ENCODE measurements at regions not wholly inside any gene's neighbourhood (a gene's known extent, or its start where the extent isn't known, plus 50 kb on each side); places are given as distances from the start of the nearest gene placed in this dataset.

DNA sequence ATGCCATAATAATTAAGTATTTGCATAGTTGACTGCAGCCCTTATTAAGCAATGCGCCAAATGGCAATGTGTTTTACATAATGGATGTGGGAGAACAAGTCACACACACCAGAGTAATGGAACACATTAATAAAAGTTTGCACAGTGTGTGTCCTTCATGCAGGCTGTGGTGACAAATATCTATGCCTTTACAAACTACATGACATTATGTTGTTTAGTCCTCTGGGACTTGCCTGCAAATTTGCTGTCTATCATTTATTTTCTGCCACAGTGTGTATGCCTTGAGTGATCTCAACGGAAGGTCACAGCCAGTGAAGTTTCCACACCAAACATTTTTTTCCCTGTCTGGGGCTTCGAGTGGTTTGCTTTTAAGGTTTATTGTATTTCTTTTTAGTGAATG lies 175.2 kb upstream of the TMEFF2 start:
- no peak for DNase-seq

DNA sequence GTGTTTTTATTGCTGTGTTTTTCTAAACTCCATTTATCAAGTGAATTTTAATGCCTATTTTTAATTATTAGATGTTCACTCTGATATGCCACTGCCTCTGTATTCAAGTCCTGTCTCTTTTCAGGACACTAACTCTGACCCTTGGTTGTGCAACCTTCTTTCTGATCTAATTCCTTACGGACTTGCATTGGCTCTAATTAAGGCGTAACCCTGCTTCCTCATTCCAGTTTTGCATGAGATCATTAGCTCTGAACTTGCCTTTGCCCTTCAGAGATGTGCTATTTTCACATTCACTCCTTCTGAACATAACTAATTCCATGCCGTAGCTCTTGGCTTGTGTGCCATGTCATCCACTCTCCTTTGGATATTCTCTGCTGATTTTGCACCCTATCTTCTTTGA lies 162.5 kb upstream of the TMEFF2 start:
- no peak for DNase-seq

DNA sequence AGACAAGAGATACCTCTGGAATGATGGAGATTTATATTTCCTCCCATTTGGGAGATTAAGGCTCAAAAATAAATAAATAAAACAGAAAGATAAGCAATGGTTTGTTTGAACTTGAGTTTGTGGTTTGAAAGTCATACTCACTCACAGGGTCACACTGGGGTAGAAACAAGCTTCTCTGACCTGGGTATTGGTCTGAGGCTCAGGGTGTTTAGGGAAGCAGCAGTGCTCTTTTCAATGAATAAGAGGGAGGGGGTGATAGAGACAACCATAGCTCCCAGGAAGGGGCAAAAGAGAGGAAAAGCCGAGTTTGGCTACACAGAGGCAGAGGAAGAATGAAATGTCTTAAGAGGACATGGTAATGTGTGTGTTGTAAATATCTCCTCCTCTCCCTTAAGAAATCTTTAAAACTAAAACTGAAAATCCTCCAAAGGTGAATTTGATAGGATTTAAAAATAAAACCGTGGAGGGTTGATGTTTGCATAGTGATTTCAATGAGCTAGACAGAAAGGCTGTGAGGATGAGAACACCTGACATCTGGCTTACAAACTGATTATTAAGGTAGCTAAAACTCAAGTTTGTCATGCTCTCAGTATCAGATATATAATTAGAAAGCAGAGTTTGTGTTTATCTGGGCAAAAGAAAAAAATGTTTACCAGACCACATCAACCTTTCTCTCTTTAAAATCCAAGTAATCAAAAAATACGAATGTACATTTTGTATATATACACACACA lies 159.9 kb upstream of the TMEFF2 start:
- no peak for DNase-seq

DNA sequence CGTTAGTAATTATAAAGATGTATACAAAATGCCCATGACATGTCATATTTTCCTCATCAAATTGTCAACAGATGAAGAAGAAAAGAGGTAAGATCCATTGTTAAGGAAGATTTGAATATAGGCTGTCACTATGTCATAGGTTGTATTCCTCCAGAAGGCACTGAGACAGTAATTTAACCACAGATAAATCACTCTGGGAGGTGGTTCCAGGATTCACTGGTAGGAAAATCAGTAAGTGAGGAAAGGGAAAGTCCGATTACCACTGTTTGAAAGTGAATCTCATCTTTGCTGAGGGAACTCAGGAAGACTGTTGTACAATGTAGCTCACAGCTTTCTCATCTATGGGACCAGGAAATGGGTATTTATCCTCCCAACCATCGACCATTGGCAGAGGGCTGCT lies 152.8 kb upstream of the TMEFF2 start:
- DNase-seq = no peak

DNA sequence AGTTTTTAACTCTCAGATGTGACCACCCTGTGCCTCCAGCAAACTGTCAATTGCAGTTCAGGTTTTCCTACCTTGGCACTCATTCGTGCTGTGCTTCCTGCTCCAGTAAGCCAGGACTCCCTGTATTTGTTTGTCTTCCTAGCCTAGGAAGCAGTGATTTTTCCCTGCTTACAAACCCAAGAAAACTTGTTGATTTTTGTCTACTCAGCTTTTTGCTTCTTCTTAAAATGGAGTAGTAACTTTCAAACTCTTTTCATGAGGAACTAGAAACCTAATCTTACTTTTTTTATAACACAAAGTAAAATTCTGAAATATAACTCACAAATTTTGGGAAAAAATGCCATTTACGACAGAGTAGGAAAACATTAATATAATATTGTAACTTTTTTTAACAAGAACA lies 150.6 kb upstream of the TMEFF2 start:
- no peak for DNase-seq

DNA sequence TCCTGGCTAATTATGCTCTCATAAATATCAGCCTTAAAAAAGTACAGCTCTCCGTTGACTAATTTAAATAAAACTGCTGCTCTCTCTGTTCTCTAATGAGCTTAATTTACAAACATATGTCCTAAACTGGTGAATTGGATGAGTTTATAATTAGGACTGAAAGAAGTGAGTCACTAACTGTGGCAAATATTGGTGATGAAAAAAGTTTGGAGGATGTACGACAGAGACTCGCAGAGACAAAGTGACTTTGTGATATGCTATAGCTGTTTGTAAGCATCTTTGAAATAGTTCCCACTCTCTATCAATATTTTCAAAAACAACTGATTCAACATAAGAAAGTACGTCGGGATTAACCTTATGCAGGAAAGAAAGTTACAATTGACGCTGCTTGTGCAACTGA lies 138.9 kb upstream of the TMEFF2 start:
- no peak for DNase-seq

DNA sequence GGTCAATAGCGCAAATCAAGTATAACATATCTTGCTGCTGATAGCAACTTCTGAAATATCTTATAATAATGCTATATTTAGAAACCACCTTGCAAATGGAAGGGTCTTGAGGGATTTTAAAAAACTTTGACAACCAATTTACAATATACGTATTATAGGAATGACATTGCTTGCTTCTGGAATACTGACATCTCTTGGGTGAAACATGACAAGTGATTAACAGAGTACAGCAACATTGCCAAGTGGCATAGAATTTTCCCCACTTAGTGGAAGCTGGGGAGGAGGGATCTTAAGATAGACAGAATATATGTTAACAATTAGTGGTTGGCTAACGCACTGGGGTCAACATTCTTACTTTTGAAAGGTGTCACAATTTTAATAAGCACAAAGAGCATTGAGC lies 133.6 kb upstream of the TMEFF2 start:
- no peak for DNase-seq

DNA sequence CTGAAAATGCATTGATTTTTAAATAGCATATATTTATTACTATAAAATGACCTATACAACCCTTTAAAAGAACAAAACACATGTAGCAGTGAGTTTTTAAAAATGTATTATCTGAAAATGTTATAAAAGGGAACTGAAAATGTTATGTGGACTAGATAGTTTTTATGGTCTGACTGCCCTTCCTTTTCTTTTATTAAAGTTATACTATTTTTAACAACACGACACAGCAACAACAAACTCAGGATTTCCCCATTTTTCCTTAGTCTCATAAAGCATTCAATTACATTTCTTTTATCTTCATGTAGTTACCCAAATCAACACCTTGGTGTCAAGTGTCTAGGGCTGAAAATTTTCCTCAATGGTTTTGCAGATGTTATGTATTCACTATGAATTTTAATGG lies 132.8 kb upstream of the TMEFF2 start:
- no peak for DNase-seq

DNA sequence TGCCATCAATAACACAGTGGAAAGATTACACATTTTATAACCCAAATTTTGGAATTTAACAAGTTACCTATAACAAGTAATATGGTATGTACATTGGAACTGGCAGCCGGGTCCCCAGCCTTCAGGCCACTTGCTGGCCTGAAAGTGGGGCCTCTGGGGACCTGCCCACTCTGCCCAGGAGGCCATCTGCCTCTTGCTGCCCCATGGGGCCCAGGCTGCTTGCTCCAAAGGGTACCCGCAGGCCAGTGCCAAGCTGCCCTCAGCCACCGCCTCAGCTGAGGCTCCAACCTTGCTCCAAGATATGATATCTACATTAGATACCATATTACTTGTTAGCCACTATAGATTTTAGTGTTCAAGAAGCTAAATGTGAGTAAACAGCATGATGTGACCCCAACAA lies 120.8 kb upstream of the TMEFF2 start:
- DNase-seq = no peak

DNA sequence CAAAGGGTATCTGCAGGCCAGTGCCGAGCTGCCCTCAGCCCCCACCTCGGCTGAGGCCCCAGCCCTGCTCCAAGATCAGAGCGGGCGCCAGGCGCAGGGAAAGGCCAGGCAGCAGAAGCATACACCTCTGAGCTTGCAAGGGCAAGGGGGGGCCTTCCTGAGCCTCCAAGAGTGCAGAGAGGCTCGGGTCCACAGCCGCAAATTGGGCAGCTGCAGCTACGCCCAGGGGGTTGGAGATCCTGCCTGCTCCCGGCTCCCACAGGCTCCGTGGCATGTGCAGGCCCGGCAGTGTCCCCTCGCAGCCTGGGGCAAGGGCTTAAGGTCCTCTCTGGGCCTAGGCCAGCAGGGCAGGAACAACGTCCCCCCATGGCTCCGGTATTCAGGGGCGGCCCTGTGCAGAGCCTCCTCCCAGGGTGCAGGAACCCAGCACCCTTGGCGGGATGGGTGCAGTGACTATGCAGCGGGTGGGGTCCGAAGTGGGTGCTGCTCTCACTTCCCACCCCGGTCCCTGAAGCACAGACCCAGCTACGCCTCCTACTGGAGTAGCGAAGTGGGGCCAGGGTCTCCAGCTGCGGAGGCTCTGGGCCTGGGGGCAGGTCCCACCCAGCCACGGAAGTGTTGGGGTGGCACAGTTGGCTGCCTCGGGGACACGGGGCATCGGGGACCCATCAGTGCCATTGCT lies 120.2 kb upstream of the TMEFF2 start:
- no peak for DNase-seq

DNA sequence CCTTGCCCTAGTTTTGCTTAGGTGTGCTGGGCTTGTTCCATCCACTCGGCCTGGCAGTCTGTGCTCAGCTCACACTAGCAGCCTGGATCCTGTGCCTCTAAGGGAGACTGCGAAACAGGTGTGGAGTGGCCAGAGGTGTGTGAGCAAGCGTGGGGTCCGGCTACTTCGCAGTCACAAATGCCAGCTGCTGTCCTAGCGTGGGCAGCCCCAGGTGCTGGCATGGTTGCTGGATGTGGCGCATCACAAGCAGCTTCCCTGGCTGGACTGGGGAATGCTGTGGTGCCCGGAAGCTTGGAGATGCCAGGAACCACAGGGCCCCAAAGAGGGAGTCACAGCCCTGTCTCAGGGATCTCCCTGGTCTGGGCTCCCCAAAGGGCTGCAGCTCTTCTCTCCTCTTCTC lies 119.0 kb upstream of the TMEFF2 start:
- no peak for DNase-seq

DNA sequence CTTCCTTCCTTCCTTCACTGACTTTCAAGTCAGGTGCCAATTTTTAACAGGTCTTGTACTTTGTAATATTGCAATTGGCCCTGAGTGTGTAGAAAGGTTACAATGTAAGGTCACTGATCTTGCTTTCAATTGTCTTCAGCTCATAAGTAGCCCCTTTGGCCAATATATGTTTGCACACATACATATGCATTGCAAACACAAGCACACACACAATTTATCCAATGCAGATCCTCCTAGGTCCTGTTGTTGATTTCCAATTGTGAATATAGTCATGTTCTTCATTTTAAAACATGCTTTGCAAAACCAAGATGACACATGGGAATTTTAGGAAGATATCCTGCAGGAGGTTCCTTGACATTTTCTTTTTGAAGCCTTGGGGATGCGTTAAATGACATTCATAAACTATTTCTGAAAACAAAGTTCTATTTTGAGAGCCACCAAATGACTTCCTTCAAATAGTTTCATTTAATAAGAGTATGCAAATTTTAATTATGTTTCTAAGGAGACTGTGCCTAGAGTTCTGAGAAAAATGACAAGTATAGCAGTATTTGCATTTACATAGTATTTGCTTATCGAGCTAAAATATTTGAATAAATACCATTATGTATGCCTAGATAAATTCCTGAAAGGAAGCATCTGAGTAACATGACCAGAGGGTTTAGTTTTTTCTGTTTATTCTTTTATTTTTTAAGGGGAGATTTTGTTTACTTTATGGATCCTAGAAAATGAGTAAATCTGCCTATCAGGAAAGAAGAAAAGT lies 117.1 kb upstream of the TMEFF2 start:
- DNase-seq = no peak

DNA sequence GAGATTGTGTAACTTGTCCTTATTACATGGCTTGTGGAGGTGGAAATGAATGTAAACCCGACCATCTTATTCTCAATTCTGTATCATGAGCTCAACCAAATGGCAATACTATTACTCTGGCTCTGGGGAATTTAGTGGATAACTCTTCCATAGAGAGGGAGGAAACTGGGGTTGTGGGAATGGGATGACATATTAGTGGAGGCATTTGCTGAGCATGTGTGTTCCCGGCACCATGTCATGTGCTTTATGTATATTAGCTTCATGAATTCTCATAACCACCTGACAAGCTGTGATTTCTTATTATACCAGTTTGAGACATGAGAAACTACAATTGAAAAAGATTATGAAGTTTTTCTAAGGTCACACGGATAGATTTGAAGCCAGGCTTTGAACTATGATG lies 112.8 kb upstream of the TMEFF2 start:
- no peak for DNase-seq

DNA sequence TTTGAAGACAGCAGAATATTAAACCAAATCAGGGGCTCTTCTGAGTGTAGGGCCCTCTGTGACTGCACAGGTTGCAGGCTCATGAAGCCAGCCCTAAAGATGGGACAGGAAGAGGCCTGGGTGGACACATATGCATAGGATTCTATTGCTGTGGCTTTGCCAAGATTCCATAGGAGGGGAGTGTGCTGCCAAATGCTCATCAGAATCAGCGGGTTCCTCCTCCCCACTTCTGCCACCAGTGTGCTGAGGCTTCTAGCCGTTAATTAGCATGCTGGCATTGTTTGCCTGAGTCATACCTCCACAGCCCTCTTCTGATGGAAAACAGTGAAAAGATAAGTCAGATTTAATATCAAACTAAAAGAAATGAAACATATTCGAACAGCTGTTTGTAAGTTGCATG lies 103.9 kb upstream of the TMEFF2 start:
- no peak for DNase-seq

DNA sequence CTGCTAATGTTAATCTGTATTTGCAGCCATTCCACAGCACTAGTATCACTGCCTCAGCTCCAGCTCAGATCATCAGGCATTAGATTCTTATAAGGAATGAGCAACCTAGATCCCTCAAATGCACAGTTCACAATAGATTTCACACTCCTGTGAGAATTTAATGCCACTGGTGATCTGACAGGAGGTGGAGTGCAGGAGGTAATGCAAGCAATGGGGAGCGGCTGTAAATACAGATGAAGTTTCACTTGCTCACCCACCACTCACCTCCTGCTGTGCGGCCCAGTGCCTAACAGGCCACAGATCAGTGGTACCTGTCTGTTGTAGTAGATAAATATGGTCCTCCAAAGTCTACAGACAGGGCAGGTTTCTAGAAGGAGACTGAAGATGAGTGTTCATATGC lies 97.7 kb upstream of the TMEFF2 start:
- DNase-seq = no peak

DNA sequence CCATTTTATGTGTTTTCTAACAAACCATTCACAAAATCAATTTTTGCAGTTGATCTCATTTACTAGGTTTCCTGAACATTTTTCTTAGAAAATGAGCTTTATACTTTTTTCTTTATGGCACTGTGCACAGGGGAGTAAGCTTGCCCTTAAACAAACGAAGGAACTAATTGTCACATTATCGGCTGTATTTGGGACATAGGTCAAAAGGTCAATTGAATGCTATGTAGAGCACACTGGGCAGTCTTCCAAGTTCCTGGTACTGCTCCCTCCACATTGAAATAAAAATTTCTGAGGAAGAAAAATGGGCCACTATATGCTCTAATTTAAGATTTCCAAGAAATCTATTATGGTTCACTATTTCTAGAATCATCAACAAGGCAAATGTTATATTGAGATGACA lies 93.6 kb upstream of the TMEFF2 start:
- DNase-seq = peak; percentile 66

DNA sequence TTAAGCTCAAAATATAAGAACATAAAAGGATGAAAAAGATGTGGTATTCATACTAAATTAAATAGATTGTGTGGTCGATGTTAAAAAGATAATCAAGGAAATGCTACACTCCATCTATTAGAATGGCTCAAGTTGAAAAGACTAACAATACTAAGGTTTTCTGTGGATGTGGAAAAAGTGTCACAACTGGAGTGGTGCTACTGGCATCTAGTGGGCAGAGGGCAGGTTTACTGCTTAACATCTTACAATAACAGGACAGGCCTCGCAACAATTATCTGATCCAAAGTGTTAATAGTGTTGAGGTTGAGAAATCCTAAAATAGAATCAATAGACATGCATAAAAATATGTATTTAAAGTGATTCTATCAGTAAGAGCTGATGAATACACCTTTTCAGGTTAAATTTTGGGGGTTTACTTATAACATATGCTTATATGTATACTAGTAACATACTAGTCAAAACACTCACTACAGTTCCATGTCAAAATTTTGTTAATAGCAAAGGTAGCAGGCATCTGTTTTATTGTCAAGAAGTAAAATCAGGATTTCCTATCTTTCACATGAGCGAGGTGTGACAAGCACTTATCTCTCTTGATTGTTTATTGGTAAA lies 91.5 kb upstream of the TMEFF2 start:
- peak; percentile 45 for DNase-seq

DNA sequence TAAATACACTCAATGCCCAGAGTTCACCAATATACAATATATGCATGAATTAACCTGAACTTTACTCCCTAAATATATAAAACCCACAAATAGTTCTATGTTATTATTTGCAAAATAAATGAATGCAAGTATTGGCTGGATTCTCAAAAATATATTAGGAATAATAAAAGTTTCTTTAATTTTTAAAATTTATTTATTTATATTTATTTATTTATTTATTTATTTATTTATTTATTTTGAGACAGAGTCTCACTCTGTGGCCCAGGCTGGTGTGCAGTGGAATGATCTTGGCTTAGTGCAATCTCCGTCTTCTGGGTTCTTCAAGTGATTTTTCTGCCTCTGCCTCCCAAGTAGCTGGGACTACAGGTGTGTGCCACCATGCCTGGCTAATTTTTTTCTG lies 88.7 kb upstream of the TMEFF2 start:
- no peak for DNase-seq

DNA sequence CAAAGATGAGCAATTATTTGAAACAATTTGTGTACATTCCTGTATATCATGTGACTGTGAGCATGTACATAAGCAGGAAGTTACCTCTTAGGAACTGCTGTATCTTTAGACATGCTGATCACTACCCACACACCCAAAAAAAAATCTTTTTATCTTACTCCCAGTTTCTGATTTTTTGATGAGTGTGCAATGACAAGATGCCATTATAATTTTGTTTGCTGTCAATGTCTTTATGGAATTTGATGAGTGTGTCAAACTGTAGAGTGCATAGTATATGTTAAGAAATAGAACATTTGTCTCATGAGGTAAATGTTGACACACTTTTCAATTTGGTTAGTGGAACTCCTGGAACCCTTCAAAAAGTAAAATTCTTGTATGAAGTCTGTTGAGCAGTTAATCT lies 84.0 kb upstream of the TMEFF2 start:
- DNase-seq = no peak

DNA sequence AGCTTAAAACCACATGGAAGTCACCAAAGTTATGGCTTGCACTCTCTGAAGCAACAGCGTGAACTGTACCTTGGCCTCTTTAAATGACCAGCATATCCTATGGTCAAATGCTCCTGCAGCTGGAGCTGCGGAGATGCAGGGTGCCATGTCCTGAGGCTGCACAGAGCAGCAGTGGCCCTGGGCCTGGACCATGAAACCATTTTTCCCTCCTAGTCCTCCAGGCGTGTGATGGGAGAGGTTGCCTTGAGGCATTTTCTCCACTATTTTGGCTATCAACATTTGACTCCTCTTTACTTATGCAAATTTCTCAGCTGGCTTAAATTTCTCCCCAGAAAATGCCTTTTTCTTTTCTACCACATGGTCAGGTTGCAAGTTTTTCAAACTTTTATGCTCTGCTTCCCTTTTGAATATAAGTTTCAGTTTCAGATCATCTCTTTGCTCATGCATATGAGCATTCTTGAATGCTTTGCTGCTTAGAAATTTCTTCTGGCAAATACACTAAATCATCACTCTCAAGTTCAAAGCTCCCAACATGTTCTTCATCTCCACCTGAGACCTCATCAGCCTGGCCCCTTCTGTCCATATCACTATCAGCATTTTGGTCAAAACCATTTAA lies 82.9 kb upstream of the TMEFF2 start:
- DNase-seq = no peak

DNA sequence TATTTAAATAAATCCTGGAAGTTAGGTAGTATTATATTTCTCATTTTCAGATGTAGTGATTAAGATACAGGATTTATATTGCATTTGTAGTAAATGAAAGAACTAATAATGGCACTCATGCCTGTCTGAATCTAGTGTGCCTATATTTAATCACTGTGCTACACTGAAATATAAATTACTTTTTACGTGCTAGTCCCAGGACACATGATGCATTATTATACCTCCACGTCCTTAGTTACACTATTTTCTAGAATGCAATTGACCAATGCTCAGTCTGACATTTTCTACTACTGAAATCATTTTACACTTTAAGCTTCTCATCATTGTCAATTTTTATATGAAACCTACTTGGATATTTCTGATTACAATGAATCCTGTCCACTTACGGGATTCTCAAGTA lies 80.9 kb upstream of the TMEFF2 start:
- DNase-seq = no peak

DNA sequence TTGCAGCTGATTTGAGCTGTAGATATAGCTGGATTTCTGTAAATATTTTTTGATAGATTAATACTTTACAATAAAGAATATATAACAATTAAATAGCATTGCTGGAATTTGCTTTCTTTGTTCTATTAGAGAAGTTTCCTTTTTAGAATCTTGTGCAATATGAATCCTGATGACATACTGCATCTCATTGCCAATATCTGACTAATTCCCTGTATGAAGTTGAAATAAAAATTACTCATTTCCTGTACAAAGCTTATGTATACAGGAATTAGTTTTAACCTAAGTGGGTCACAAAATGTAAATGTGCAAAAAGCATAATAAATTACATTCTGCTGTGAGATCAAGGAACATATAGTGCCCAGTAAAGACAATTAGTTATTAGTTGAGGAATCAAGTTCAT lies 72.8 kb upstream of the TMEFF2 start:
- no peak for DNase-seq

DNA sequence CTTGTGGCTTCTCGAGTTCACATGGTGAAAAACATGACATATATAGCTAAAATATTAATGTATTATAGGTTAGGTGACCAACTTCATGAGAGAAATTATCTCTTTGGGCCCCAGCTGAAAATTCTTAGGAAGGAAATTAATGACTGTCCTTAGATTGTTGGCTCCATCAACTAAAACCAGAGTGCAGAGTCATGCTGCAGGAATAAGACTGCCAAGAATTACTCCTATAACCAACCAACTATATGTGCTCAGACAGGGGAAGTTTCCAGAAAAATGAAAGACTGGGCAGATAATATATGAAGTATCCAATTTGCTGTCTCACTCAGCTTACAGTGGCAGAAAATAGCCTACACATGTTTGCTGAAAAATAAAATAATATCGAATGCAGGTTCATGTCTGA lies 71.0 kb upstream of the TMEFF2 start:
- DNase-seq = no peak
